ENCODE measurements at regions not wholly inside any gene's neighbourhood (a gene's known extent, or its start where the extent isn't known, plus 50 kb on each side); places are given as distances from the start of the nearest gene placed in this dataset.

DNA sequence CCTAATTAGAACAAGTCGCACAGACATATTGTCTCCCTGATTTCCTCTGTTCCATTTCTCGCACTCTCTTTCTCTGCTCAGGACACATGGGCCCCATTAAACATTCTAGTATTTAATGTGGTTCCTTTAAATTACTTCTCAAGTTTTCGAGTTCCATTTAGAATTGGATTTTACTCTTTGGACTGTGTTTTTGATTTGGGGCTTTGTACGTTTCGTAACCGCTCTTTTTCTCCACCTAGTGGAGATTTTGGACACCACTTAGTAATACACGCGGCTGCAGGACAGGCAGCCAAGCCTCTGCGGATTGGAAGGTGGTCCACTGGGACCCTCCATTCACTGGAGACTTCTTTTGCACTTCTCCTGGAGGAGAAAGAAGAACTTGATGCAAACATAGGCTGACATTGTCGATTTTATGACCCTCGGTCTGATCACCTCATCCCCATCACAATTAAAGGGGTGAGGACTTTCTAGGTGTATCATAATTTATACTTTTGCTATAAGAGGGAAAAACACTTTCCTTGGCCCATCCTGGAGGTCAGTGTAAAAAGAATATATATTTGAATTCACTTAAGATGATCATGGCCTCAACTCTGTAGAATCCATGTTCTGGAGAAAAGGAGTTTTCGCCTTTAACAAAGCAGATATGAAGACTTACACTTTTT lies 85.7 kb downstream of the NOG start:
- Histone ChIP-seq H3K36me3 (replicated peaks in 1 of 2; ENCODE audit: control insufficient read depth in 2 of 2, insufficient read depth in 2 of 2, low read length in 2 of 2) (no peaks in the 10 kb centered on the region), H3K18ac (ENCODE audit: low read length) (no peak overlapping the region), H3K14ac (ENCODE audit: low read length) (no peak overlapping the region), H3K79me1 (ENCODE audit: low read depth, low read length) (no peaks in the 10 kb centered on the region), H3K4me3 (ENCODE audit: low read length in 2 of 2) (peak overlapping the region in 1 of 2 donors; percentile 71), H3K9ac (ENCODE audit: low read depth, low read length, poor library complexity) (no peak overlapping the region), H4K91ac (ENCODE audit: low read depth, low read length, poor library complexity) (no peak overlapping the region), H3K27me3 (ENCODE audit: control insufficient read depth in 3 of 3, insufficient read depth in 3 of 3, low read depth in 1 of 3, low read length in 3 of 3) (peaks cover 0 to 49% (median 15%) of the 10 kb centered on the region in 3 experiments), H2BK15ac (ENCODE audit: low read length) (no peak overlapping the region), H3K4ac (ENCODE audit: low read length) (no peak overlapping the region), H3K23ac (ENCODE audit: low read depth, low read length, poor library complexity) (no peak overlapping the region), H3K4me1 (ENCODE audit: control insufficient read depth in 2 of 2, insufficient read depth in 1 of 2, low read depth in 1 of 2, low read length in 2 of 2) (peaks cover 0 to 2% of the 10 kb centered on the region in 2 donors), H4K8ac (ENCODE audit: low read depth, low read length) (no peak overlapping the region), H3K4me2 (ENCODE audit: insufficient read depth, low read length, poor library complexity, severe bottlenecking) (peak overlapping the region; percentile 88), H2AK5ac (ENCODE audit: low read depth, low read length) (no peak overlapping the region), H2BK5ac (ENCODE audit: low read length) (no peak overlapping the region), H3K27ac (replicated peaks; ENCODE audit: low read length) (no peak overlapping the region), H2AFZ (ENCODE audit: low read length) (peak overlapping the region; percentile 48), H2BK12ac (ENCODE audit: low read length) (no peak overlapping the region), H3K9me3 (replicated peaks in 1 of 2; ENCODE audit: control insufficient read depth in 2 of 2, insufficient read depth in 1 of 2, low read depth in 1 of 2, low read length in 2 of 2) (no peaks in the 10 kb centered on the region), H2BK120ac (ENCODE audit: low read depth, low read length) (no peak overlapping the region)
- DNase-seq (ENCODE audit: low spot score), result peak; percentile 46
- WGBS, 2 donors (ENCODE audit: extremely low coverage in 2 of 2, insufficient read length in 2 of 2, insufficient replicate concordance in 1 of 2), result no CpG with 5 or more reads among the region's 12 CpGs

DNA sequence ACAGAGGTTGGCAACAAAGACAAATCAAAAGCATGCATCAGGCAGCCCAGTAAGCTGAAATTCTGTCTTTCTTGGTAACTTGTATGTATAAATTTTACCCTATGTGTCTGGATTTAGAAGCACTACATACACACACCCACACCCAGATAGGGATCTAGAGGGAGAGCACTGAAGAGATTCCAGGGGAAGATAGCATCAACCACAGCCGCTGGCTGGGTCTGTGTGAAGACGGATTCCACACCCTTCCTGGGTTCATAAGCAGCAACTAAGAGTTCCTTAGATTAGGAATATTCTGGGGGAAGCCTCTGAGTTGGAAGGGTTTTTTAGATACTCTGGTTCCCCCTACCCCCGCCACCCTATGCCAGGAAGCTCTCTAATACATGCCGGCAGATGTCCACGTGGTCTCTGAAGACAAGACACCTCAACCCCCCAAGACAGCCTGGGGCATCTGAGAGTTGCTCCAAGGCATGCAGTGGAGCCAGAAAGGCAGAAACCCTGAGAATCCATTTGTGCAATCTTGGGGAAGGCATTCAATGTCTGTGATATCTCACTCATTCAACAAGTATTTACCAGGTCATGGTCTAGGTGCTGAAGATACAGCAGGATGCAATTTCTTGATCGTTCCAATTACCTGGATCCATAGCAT lies 86.4 kb downstream of the NOG start:
- Histone ChIP-seq H2AK5ac (ENCODE audit: low read depth, low read length) (no peak overlapping the region), H2AFZ (ENCODE audit: low read length) (no peak overlapping the region), H3K4me1 (ENCODE audit: control insufficient read depth in 2 of 2, insufficient read depth in 1 of 2, low read depth in 1 of 2, low read length in 2 of 2) (peaks cover 0 to 2% of the 10 kb centered on the region in 2 donors), H3K27me3 (ENCODE audit: control insufficient read depth in 3 of 3, insufficient read depth in 3 of 3, low read depth in 1 of 3, low read length in 3 of 3) (peaks cover 0 to 49% (median 15%) of the 10 kb centered on the region in 3 experiments), H3K4me2 (ENCODE audit: insufficient read depth, low read length, poor library complexity, severe bottlenecking) (no peak overlapping the region), H2BK12ac (ENCODE audit: low read length) (no peak overlapping the region), H3K27ac (replicated peaks; ENCODE audit: low read length) (no peak overlapping the region), H3K79me1 (ENCODE audit: low read depth, low read length) (no peaks in the 10 kb centered on the region), H3K4ac (ENCODE audit: low read length) (no peak overlapping the region), H4K91ac (ENCODE audit: low read depth, low read length, poor library complexity) (no peak overlapping the region), H3K9ac (ENCODE audit: low read depth, low read length, poor library complexity) (no peak overlapping the region), H3K23ac (ENCODE audit: low read depth, low read length, poor library complexity) (no peak overlapping the region), H3K18ac (ENCODE audit: low read length) (no peak overlapping the region), H2BK15ac (ENCODE audit: low read length) (no peak overlapping the region), H3K9me3 (replicated peaks in 1 of 2; ENCODE audit: control insufficient read depth in 2 of 2, insufficient read depth in 1 of 2, low read depth in 1 of 2, low read length in 2 of 2) (no peaks in the 10 kb centered on the region), H2BK5ac (ENCODE audit: low read length) (no peak overlapping the region), H4K8ac (ENCODE audit: low read depth, low read length) (no peak overlapping the region), H2BK120ac (ENCODE audit: low read depth, low read length) (no peak overlapping the region), H3K36me3 (replicated peaks in 1 of 2; ENCODE audit: control insufficient read depth in 2 of 2, insufficient read depth in 2 of 2, low read length in 2 of 2) (no peaks in the 10 kb centered on the region), H3K4me3 (ENCODE audit: low read length in 2 of 2) (no peak overlapping the region), H3K14ac (ENCODE audit: low read length) (no peak overlapping the region)
- WGBS, 2 donors (ENCODE audit: extremely low coverage in 2 of 2, insufficient read length in 2 of 2, insufficient replicate concordance in 1 of 2), result no CpG with 5 or more reads among the region's 6 CpGs
- DNase-seq (ENCODE audit: low spot score), result no peak

DNA sequence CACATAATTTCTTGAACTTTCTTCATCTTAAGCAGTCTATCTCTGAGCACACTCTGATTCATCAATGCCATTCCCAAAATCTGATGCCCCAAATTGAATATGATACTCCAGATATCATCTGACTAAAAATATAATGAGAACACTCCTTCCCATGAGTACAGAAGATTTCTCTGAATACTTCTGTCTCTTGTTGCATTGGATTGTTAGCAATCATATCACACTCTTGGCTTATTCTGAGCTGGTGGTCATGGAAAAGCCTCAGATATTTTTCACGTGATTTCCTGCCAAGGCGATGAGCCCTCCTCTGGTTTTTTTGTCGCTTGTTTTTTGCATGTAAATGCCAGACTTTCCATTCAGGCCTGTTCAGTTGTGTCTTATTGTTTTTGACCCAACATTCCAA lies 87.2 kb downstream of the NOG start:
- no peak overlapping the region for H3K14ac ChIP-seq (ENCODE audit: low read length)
- H3K4me2 ChIP-seq (ENCODE audit: insufficient read depth, low read length, poor library complexity, severe bottlenecking), result no peak overlapping the region
- H4K91ac ChIP-seq (ENCODE audit: low read depth, low read length, poor library complexity), result no peak overlapping the region
- H3K9me3 ChIP-seq (replicated peaks in 1 of 2; ENCODE audit: control insufficient read depth in 2 of 2, insufficient read depth in 1 of 2, low read depth in 1 of 2, low read length in 2 of 2), result no peaks in the 10 kb centered on the region
- no peak overlapping the region for H2AK5ac ChIP-seq (ENCODE audit: low read depth, low read length)
- H2BK5ac ChIP-seq (ENCODE audit: low read length), result no peak overlapping the region
- H3K4me1 ChIP-seq (ENCODE audit: control insufficient read depth in 2 of 2, insufficient read depth in 1 of 2, low read depth in 1 of 2, low read length in 2 of 2), result peaks cover 0 to 2% of the 10 kb centered on the region in 2 donors
- no peaks in the 10 kb centered on the region for H3K79me1 ChIP-seq (ENCODE audit: low read depth, low read length)
- peaks cover 0 to 49% (median 15%) of the 10 kb centered on the region in 3 experiments for H3K27me3 ChIP-seq (ENCODE audit: control insufficient read depth in 3 of 3, insufficient read depth in 3 of 3, low read depth in 1 of 3, low read length in 3 of 3)
- H2BK12ac ChIP-seq (ENCODE audit: low read length), result no peak overlapping the region
- no peak overlapping the region for H3K9ac ChIP-seq (ENCODE audit: low read depth, low read length, poor library complexity)
- no peak overlapping the region for H3K18ac ChIP-seq (ENCODE audit: low read length)
- WGBS, 2 donors (ENCODE audit: extremely low coverage in 2 of 2, insufficient read length in 2 of 2, insufficient replicate concordance in 1 of 2), result no CpG with 5 or more reads among the region's 3 CpGs
- no peak for DNase-seq (ENCODE audit: low spot score)
- H3K4ac ChIP-seq (ENCODE audit: low read length), result no peak overlapping the region
- H3K36me3 ChIP-seq (replicated peaks in 1 of 2; ENCODE audit: control insufficient read depth in 2 of 2, insufficient read depth in 2 of 2, low read length in 2 of 2), result no peaks in the 10 kb centered on the region
- no peak overlapping the region for H3K4me3 ChIP-seq (ENCODE audit: low read length in 2 of 2)
- no peak overlapping the region for H3K27ac ChIP-seq (replicated peaks; ENCODE audit: low read length)
- no peak overlapping the region for H4K8ac ChIP-seq (ENCODE audit: low read depth, low read length)
- H3K23ac ChIP-seq (ENCODE audit: low read depth, low read length, poor library complexity), result no peak overlapping the region
- no peak overlapping the region for H2AFZ ChIP-seq (ENCODE audit: low read length)
- no peak overlapping the region for H2BK120ac ChIP-seq (ENCODE audit: low read depth, low read length)
- no peak overlapping the region for H2BK15ac ChIP-seq (ENCODE audit: low read length)

DNA sequence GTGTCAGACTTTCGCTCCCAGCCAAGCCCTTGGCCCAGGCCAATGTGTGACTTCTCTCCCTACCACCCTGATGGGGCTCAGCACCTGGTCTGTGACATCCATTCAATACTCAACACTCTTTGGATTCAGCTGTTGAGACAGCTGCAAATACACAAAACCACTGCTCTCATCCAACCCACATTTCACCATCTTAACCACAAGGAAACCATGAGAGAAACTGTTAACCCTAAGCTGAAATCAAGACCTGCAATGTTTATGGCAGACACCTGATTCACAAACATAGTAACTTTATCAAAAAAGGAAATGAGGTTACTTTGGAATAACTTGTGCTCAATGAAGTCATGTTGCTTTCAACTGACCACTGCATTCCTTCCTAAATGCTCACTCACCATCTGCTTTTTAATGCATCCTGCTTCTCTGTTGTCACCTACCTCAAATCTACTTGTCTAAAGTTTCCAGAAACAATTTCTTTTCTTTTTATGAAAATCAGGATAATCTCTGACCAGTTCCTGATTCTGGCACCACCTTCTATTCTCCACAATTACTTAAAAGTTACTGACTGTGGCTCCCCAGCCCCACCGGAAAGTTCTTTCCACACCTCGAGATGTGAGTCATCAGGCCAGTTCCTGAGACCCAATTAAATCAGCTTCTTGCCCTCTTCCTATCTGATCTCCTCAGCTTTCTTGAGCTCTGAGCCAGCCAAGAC lies 88.2 kb downstream of the NOG start:
- Histone ChIP-seq H3K4me2 (ENCODE audit: insufficient read depth, low read length, poor library complexity, severe bottlenecking) (no peak overlapping the region), H3K9me3 (replicated peaks in 1 of 2; ENCODE audit: control insufficient read depth in 2 of 2, insufficient read depth in 1 of 2, low read depth in 1 of 2, low read length in 2 of 2) (no peaks in the 10 kb centered on the region), H3K4me1 (ENCODE audit: control insufficient read depth in 2 of 2, insufficient read depth in 1 of 2, low read depth in 1 of 2, low read length in 2 of 2) (peaks cover 0 to 2% of the 10 kb centered on the region in 2 donors), H4K8ac (ENCODE audit: low read depth, low read length) (no peak overlapping the region), H3K18ac (ENCODE audit: low read length) (no peak overlapping the region), H3K79me1 (ENCODE audit: low read depth, low read length) (no peaks in the 10 kb centered on the region), H3K4me3 (ENCODE audit: low read length in 2 of 2) (no peak overlapping the region), H3K9ac (ENCODE audit: low read depth, low read length, poor library complexity) (no peak overlapping the region), H3K27ac (replicated peaks; ENCODE audit: low read length) (no peak overlapping the region), H3K4ac (ENCODE audit: low read length) (no peak overlapping the region), H2BK15ac (ENCODE audit: low read length) (no peak overlapping the region), H3K27me3 (ENCODE audit: control insufficient read depth in 3 of 3, insufficient read depth in 3 of 3, low read depth in 1 of 3, low read length in 3 of 3) (peaks cover 0 to 45% (median 15%) of the 10 kb centered on the region in 3 experiments), H3K36me3 (replicated peaks in 1 of 2; ENCODE audit: control insufficient read depth in 2 of 2, insufficient read depth in 2 of 2, low read length in 2 of 2) (no peaks in the 10 kb centered on the region), H2AK5ac (ENCODE audit: low read depth, low read length) (no peak overlapping the region), H2BK5ac (ENCODE audit: low read length) (no peak overlapping the region), H3K14ac (ENCODE audit: low read length) (no peak overlapping the region), H4K91ac (ENCODE audit: low read depth, low read length, poor library complexity) (no peak overlapping the region), H2BK120ac (ENCODE audit: low read depth, low read length) (no peak overlapping the region), H2AFZ (ENCODE audit: low read length) (no peak overlapping the region), H2BK12ac (ENCODE audit: low read length) (no peak overlapping the region), H3K23ac (ENCODE audit: low read depth, low read length, poor library complexity) (no peak overlapping the region)
- WGBS, 2 donors (ENCODE audit: extremely low coverage in 2 of 2, insufficient read length in 2 of 2, insufficient replicate concordance in 1 of 2), result no CpG with 5 or more reads among the region's 3 CpGs
- no peak for DNase-seq (ENCODE audit: low spot score)

All from neuronal stem cell (in vitro differentiated cells).